ENCODE measurements at regions not wholly inside any gene's neighbourhood (a gene's known extent, or its start where the extent isn't known, plus 50 kb on each side); places are given as distances from the start of the nearest gene placed in this dataset.

DNA sequence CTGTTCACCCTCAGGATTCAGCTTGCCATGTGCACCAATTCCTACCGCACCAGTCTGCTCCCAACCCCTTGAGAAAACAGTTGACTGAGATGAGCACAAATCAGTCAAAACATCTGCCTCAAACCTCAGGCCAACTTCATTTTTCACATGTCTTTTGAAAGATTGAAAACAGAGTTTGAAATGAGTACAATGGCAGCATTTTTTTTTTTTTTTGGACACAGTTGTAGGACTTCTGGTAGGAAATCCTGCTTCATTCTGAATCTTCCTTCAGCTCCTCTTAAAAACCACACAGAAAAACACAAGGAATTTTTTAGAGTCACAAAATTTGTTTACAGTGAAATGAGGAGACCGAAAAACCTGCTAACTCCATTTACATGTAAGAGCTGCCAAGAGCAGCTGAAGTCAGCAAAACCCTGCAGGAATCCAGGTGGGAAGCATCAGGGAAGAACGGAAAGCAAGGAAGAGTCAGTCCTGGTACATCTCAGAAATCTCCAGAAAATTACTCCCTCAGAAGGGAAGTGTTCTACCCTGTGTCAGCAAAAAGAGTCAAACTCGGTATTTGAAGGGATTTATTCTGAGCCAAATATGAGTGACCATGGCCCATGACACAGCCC, 100.3 kb upstream of the TMTC1 start:
- no peak overlapping the region for H3K4me3 ChIP-seq
- H3K9ac ChIP-seq, result no peak overlapping the region

GRCh38 chr12:29883525-29883924, 99.8 kb upstream of the TMTC1 start:
- H3K9me3 ChIP-seq (replicated peaks in 1 of 11), result peaks cover 0 to 21% (median 8%) of the 10 kb centered on the region in 11 experiments; a peak in 15 of 22 replicates
- no peak overlapping the region for H3K9ac ChIP-seq
- no peaks in the 10 kb centered on the region for H3K27me3 ChIP-seq
- TF ChIP-seq Cebpa-rat (IDR thresholded peaks at IDR 0.05), result no peak
- H4K20me1 ChIP-seq, result no peaks in the 10 kb centered on the region
- no peaks in the 10 kb centered on the region for H3K4me1 ChIP-seq
- H3K4me2 ChIP-seq, result no peak overlapping the region
- H3K36me3 ChIP-seq, result no peaks in the 10 kb centered on the region
- H3K27ac ChIP-seq, result no peak overlapping the region
- no peak overlapping the region for H3K4me3 ChIP-seq

More for the DNA sequence above, 100.3 kb upstream of the TMTC1 start:
- no peaks in the 10 kb centered on the region for H4K20me1 ChIP-seq
- H3K4me1 ChIP-seq, result no peaks in the 10 kb centered on the region
- no peaks in the 10 kb centered on the region for H3K36me3 ChIP-seq
- TF ChIP-seq Cebpa-rat (IDR thresholded peaks at IDR 0.05), result no peak
- H3K4me2 ChIP-seq, result no peak overlapping the region
- H3K9me3 ChIP-seq (replicated peaks in 1 of 11), result peaks cover 0 to 26% (median 13%) of the 10 kb centered on the region in 11 experiments; a peak in 15 of 22 replicates
- no peak overlapping the region for H3K27ac ChIP-seq
- H3K27me3 ChIP-seq, result no peaks in the 10 kb centered on the region

DNA sequence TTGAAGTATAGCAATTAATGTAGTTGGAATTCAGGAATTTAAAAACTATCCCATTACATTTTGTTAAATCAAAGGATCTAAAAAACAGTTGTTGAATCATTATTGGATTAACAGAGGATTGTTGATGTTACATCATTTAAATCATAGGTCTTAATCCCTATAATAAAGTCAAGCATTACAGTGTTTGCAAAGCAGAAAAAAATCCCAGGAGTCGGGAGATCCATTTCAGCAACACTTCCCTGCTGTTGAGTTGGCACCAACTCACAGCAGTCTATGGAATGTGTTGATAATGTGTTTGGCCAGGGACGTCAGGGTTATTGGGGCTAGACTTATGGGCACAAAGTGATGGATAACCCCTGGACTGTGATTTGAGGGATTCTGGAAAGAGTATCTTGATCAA, 99.1 kb upstream of the TMTC1 start:
- no peak for TF ChIP-seq Cebpa-rat (IDR thresholded peaks at IDR 0.05)
- H3K4me3 ChIP-seq, result no peak overlapping the region
- H3K27me3 ChIP-seq, result no peaks in the 10 kb centered on the region

DNA sequence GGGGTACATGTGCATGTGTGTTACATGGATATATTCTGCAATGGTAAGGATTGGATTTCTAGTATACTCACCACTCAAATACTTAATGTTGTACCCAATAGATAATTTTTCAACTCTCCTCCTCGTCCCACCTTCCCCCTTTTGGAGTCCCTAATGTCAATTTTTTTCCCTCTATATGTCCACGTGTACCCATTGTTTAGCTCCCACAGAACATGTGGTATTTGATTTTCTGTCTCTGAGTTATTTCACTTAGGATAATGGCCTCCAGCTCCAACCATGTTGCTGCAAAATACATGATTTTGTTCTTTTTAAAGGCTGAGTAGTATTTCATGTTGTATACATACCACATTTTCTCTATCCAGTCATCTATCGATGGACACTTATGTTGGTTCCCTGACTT, 97.2 kb upstream of the TMTC1 start:
- Histone ChIP-seq H3K36me3 (no peaks in the 10 kb centered on the region), H3K9ac (no peak overlapping the region), H4K20me1 (no peaks in the 10 kb centered on the region), H3K27ac (no peak overlapping the region), H3K4me2 (no peak overlapping the region), H3K4me1 (no peaks in the 10 kb centered on the region), H3K9me3 (replicated peaks in 1 of 11) (peaks cover 0 to 27% (median 9%) of the 10 kb centered on the region in 11 experiments; a peak in 7 of 22 replicates), H3K4me3 (no peak overlapping the region), H3K27me3 (no peaks in the 10 kb centered on the region)
- TF ChIP-seq Cebpa-rat (IDR thresholded peaks at IDR 0.05), result no peak

More for the DNA sequence above, 99.1 kb upstream of the TMTC1 start:
- no peaks in the 10 kb centered on the region for H4K20me1 ChIP-seq
- H3K4me1 ChIP-seq, result no peaks in the 10 kb centered on the region
- H3K36me3 ChIP-seq, result no peaks in the 10 kb centered on the region
- H3K27ac ChIP-seq, result no peak overlapping the region
- peaks cover 0 to 14% (median 3%) of the 10 kb centered on the region in 11 experiments; a peak in 6 of 22 replicates for H3K9me3 ChIP-seq (replicated peaks in 1 of 11)
- H3K9ac ChIP-seq, result no peak overlapping the region
- no peak overlapping the region for H3K4me2 ChIP-seq

- Histone ChIP-seq H3K36me3 (no peaks in the 10 kb centered on the region), H3K4me1 (no peaks in the 10 kb centered on the region), H3K9ac (no peak overlapping the region), H3K4me3 (no peak overlapping the region), H3K27ac (no peak overlapping the region), H4K20me1 (no peaks in the 10 kb centered on the region), H3K9me3 (replicated peaks in 1 of 11) (peaks cover 0 to 21% (median 8%) of the 10 kb centered on the region in 11 experiments; a peak in 6 of 22 replicates), H3K27me3 (no peaks in the 10 kb centered on the region), H3K4me2 (no peak overlapping the region)
- no peak for TF ChIP-seq Cebpa-rat (IDR thresholded peaks at IDR 0.05)
Observed at GRCh38 chr12:29879606-29880308, 96.0 kb upstream of the TMTC1 start.

- H4K20me1 ChIP-seq, result no peaks in the 10 kb centered on the region
- H3K4me2 ChIP-seq, result no peak overlapping the region
- H3K4me3 ChIP-seq, result no peak overlapping the region
- H3K9me3 ChIP-seq (replicated peaks in 1 of 11), result peaks cover 0 to 8% (median 0%) of the 10 kb centered on the region in 11 experiments; a peak in 5 of 22 replicates
- H3K9ac ChIP-seq, result no peak overlapping the region
- H3K27ac ChIP-seq, result no peak overlapping the region
- no peaks in the 10 kb centered on the region for H3K27me3 ChIP-seq
- TF ChIP-seq Cebpa-rat (IDR thresholded peaks at IDR 0.05), result no peak
- H3K4me1 ChIP-seq, result no peaks in the 10 kb centered on the region
- H3K36me3 ChIP-seq, result no peaks in the 10 kb centered on the region
Observed at GRCh38 chr12:29869946-29870345, 86.2 kb upstream of the TMTC1 start.

DNA sequence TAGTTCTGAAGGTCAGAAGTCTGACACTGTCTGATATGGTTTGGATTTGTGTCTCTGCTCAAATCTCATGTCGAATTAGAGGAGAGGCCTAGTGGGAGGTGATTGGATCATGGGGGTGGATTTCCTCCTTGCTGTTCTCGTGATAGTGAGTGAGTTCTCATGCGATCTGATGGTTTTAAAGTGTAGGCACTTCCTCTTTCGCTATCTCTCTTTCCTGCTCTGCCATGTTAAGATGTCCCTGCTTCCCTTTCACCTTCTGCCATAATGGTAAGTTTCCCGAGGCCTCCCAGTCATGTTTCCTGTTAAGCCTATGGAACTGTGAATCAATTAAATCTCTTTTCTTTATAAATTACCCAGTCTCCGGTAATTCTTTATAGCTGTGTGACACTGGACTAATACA, 84.1 kb upstream of the TMTC1 start:
- Histone ChIP-seq H3K9ac (no peak overlapping the region), H3K27ac (no peak overlapping the region), H3K4me2 (no peak overlapping the region), H3K36me3 (no peaks in the 10 kb centered on the region), H4K20me1 (no peaks in the 10 kb centered on the region), H3K27me3 (no peaks in the 10 kb centered on the region), H3K4me3 (no peak overlapping the region), H3K4me1 (no peaks in the 10 kb centered on the region), H3K9me3 (replicated peaks in 1 of 11) (peaks cover 0 to 8% (median 0%) of the 10 kb centered on the region in 11 experiments; a peak in 5 of 22 replicates)
- no peak for TF ChIP-seq Cebpa-rat (IDR thresholded peaks at IDR 0.05)

DNA sequence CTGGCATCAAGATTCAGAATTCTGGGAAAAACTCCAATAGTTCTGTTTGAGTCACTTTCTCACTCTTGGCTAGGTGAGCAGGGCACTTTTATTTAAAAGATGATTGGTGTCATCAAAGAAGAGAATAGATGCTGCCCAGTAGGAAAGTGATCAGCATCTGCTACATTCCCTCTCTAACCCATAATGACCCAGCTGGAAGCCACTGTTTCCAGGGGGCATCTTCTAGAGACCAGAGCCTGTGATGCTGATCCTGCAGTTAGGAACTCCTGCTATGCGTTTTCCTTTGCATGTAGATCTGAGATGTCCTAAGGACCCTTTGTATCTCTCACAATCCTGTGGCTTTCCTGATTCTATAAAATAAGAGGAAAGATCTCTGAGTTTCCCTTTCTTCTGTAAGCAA, 79.9 kb upstream of the TMTC1 start:
- TF ChIP-seq Cebpa-rat (IDR thresholded peaks at IDR 0.05), result no peak
- Histone ChIP-seq H4K20me1 (no peaks in the 10 kb centered on the region), H3K4me1 (no peaks in the 10 kb centered on the region), H3K9me3 (replicated peaks in 1 of 11) (peaks cover 0 to 8% (median 0%) of the 10 kb centered on the region in 11 experiments; a peak in 5 of 22 replicates), H3K4me3 (no peak overlapping the region), H3K27me3 (no peaks in the 10 kb centered on the region), H3K27ac (no peak overlapping the region), H3K36me3 (no peaks in the 10 kb centered on the region), H3K4me2 (no peak overlapping the region), H3K9ac (no peak overlapping the region)

- Histone ChIP-seq H3K4me3 (no peak overlapping the region), H3K9me3 (replicated peaks in 1 of 11) (peaks cover 0 to 4% (median 0%) of the 10 kb centered on the region in 11 experiments; a peak in 1 of 22 replicates), H4K20me1 (no peaks in the 10 kb centered on the region), H3K36me3 (no peaks in the 10 kb centered on the region), H3K27me3 (no peaks in the 10 kb centered on the region), H3K4me2 (no peak overlapping the region), H3K27ac (no peak overlapping the region), H3K4me1 (no peaks in the 10 kb centered on the region), H3K9ac (no peak overlapping the region)
- TF ChIP-seq Cebpa-rat (IDR thresholded peaks at IDR 0.05), result no peak
Observed at GRCh38 chr12:29858270-29858786, 74.6 kb upstream of the TMTC1 start.
